ENCODE measurements at regions not wholly inside any gene's neighbourhood (a gene's known extent, or its start where the extent isn't known, plus 50 kb on each side); places are given as distances from the start of the nearest gene placed in this dataset.

DNA sequence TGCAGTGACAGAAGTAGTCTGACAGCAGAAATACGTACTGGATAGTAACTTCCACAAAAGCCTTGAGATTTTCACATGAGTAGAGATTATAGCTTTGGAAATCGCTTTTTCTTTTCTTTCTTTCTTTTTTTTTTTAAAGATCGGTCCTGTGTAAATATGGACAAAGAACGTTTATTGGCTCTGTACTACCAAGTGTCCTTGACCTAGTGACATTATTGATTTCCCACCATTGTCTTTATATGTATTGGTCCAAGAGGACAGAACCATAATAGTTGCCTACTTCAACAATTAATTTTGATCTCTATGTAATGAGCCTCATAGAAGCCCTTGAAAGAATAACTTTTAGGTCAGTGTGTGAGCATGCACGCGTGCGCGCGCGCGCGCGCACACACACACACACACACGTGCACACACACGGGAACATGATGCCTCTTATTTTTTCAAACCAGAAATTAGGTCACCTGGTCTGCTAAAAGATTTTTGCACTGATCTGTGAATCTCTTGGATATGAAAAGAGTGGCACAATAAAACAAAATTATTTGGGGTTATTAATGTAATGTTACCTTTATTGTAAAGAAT is 516.8 kb downstream of the PSAT1 start:
- no peak for DNase-seq

GRCh38 chr9:78821126-78821822 is 524.3 kb downstream of the PSAT1 start:
- DNase-seq = no peak

DNA sequence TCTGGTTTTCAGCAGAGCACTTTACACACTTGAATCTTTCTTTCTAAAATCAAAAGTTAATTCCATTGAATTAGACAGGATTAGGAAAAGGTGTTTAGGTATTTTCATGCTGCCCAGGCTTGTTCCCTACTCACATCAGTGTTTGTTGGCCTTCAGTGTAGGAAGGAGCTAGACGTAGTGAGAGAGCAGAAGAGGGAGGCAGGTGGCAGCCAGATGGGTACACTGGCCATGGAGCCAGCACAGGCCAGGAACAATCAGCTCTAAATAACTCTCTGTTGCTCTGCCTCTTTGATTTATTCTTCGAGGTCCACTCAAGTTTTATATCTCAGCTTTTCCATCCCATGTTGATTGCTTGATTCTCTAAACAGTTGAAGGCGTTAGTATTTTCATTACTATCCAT is 529.6 kb downstream of the PSAT1 start:
- DNase-seq = no peak

DNA sequence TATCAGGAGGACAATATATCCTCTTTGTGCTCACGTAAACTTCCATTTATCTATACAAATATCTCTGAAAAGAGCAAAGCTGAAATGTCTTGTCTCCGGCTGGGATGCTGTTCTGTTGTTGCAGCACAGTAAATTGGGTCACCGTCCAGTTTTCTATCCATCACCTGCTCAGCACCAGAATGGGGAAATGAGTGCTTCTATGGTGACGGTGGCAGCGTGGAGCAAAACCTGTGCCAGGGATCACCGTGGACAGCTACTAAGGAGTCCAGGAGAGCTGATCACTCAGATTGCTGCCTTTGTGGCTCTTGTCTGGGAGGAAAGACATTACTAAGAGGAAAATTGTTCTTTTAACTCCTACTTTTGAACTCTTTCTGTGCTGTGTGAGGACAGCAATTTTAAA is 531.6 kb downstream of the PSAT1 start:
- DNase-seq = no peak

- no peak for DNase-seq
These were observed 533.4 kb downstream of the PSAT1 start for GRCh38 chr9:78830301-78830700.

- no peak for DNase-seq
These were observed 534.8 kb downstream of the PSAT1 start for GRCh38 chr9:78831726-78832125.

GRCh38 chr9:78835928-78836450 is 539.1 kb downstream of the PSAT1 start:
- no peak for DNase-seq

GRCh38 chr9:78839252-78839651 is 542.3 kb downstream of the PSAT1 start:
- DNase-seq = no peak

DNA sequence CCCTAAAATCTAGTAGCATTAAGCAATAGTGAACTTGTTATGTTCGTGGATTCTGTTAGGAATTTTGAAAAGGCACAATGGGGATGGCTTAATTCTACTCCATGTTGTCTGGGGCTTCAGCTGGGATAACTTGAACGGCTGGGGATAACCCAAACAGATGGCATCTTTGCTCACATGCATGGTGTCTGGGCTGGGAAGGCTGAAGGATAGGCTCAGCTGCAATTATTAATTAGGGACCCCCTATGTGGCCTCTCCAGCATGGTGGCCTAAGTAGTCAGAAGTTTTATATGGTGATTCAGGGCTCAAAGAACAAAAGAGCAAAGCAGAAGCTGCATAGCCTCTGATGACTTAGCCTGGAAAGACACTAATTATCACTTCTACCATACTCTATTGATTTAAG is 551.1 kb downstream of the PSAT1 start:
- no peak for DNase-seq

GRCh38 chr9:78856144-78856543 is 559.2 kb downstream of the PSAT1 start:
- DNase-seq = no peak

DNA sequence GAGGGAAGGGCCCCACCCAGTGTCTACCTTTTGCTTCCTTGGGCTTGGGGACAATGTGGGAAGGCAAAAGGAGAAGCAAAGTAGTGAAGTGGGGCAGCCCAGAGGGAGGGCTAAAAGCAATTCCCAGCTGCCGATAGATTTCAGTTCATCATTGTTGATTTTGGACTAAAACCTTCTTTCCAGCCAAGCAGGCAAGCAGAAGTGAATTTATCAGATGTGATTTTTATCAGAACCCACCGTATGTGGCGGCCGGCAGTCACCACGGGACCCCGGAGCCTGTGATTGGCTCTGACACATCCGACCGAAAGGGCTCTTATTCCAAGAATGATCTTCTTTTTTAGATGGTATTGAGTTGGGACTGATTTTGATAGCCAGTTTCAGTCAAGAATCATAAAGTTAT is 559.9 kb downstream of the PSAT1 start:
- no peak for DNase-seq

GRCh38 chr9:78857373-78858225 is 560.7 kb downstream of the PSAT1 start:
- DNase-seq = no peak

DNA sequence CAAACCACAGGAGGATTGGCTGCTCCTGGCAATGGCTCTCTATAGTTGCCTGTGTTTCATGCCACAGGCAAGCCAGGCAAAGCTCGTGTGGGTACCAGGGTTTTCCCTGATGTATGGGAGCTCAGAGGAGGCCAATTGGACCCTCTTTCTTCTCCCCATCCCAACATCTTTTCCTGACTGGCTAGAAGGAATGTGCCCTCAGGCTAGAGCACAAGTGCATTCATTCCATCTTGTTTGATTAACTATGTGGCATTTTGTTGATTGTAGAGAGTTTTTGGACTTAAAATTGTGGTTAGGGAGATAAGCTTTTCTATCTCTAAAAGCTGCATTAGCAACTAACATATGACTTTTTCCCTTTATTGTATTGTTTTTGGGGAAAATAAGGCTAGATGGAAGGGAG is 561.3 kb downstream of the PSAT1 start:
- DNase-seq = no peak

- DNase-seq = no peak
These were observed 564.0 kb downstream of the PSAT1 start for GRCh38 chr9:78860801-78861475.

- no peak for DNase-seq
These were observed 566.6 kb downstream of the PSAT1 start for GRCh38 chr9:78863531-78863930.

DNA sequence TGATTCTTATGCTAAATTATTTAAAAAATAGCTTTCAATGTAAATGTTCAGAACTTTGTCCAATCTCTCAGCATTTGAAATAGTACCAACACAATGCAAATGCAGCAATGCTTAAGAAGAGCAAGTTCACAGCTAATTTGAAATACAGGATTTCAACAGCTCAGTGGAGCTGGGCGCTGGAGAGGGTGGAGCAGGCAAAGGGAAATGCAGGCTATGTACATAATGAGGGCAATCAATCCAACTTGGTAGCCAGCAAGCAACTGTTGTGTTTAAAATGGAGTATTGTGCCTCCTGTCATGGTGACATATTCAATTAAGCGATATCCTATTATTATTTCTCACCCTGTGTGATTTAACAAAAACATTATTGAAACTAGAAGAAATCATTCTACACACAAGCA is 568.8 kb downstream of the PSAT1 start:
- DNase-seq = no peak

GRCh38 chr9:78866207-78867132 is 569.5 kb downstream of the PSAT1 start:
- DNase-seq = no peak

GRCh38 chr9:78871086-78871451 is 574.1 kb downstream of the PSAT1 start:
- no peak for DNase-seq

DNA sequence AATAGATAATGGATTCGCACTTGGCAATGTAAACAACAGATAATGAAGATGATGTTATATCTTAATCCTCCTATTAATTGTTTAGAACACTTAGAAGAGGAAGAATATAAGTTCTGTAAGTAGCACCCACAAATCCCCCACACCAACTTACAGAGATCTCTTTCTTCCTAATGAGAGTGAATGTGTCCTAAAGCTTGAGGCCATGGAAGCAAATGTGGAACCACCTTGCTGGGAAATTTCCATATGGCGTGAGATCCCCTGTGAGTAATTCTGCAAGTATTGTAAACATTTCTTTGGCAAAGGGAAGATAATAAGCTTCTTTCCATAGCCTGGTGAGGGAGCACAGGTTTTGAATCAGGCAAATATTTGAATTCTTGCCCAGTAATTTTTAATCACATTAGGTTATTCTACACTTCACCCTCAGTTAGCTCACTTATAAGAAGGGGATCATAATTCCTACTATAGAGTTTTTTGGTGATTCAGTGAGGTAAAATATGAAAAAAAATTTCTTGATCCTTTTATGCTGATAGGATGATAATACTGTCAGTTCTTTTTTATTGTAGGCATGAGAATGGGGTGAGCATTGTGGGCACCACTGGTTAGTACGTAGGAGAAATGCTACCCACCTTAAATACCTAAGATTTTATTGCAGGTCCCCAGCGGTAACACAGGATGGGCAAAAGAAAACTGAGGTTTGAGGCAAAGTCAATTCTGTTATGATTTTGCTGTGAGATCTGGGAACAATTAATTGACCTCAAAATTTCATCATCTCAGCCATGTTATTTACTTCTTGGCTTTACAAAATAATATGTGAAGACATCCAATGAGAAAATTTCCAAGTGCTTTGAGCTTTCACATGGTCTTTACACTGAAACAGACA is 574.8 kb downstream of the PSAT1 start:
- DNase-seq = no peak

DNA sequence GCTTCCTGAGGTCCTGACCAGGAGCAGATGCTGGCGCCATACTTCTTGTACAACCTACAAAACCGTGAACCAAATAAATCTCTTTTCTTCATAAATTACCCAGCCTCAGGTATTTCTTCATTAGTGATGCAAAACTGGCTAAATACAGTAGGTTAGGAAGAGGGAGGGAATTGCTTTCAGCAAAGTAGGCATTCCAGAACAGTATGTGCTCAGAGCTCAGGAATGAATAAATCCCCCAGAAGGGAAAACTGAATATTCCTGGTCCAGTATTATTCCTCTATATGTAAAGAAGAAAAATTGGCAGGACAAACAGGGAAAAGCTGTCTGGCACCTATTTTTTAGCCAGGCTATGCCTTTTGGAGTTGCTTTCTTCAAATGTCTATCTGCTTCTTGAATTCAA is 577.1 kb downstream of the PSAT1 start:
- no peak for DNase-seq

Data from CD4-positive, alpha-beta T cell treated with Interleukin-17A for 4 hours (primary cell).